ENCODE measurements at regions not wholly inside any gene's neighbourhood (a gene's known extent, or its start where the extent isn't known, plus 50 kb on each side); places are given as distances from the start of the nearest gene placed in this dataset.

- DNase-seq (ENCODE audit: low read depth), result no peak
- no peak for TF ChIP-seq CTCF (IDR thresholded peaks at IDR 0.05; ENCODE audit: insufficient read depth, low read length)
- no peak overlapping the region for H3K4me3 ChIP-seq (ENCODE audit: low read depth, low read length)
Measured at GRCh38 chr2:58616961-58617360, 375.8 kb upstream of the FANCL start.

GRCh38 chr2:58614219-58614618 lies 373.1 kb upstream of the FANCL start:
- H3K4me3 ChIP-seq (ENCODE audit: low read depth, low read length), result no peak overlapping the region
- TF ChIP-seq CTCF (IDR thresholded peaks at IDR 0.05; ENCODE audit: insufficient read depth, low read length), result no peak
- no peak for DNase-seq (ENCODE audit: low read depth)

- H3K4me3 ChIP-seq (ENCODE audit: low read depth, low read length), result no peak overlapping the region
- no peak for TF ChIP-seq CTCF (IDR thresholded peaks at IDR 0.05; ENCODE audit: insufficient read depth, low read length)
- no peak for DNase-seq (ENCODE audit: low read depth)
Measured at GRCh38 chr2:58612973-58613372, 371.8 kb upstream of the FANCL start.

GRCh38 chr2:58609326-58609725 lies 368.2 kb upstream of the FANCL start:
- TF ChIP-seq CTCF (IDR thresholded peaks at IDR 0.05; ENCODE audit: insufficient read depth, low read length), result no peak
- H3K4me3 ChIP-seq (ENCODE audit: low read depth, low read length), result no peak overlapping the region
- no peak for DNase-seq (ENCODE audit: low read depth)

GRCh38 chr2:58608146-58608545 lies 367.0 kb upstream of the FANCL start:
- DNase-seq (ENCODE audit: low read depth), result no peak
- H3K4me3 ChIP-seq (ENCODE audit: low read depth, low read length), result no peak overlapping the region
- TF ChIP-seq CTCF (IDR thresholded peaks at IDR 0.05; ENCODE audit: insufficient read depth, low read length), result no peak

- no peak for DNase-seq (ENCODE audit: low read depth)
- no peak for TF ChIP-seq CTCF (IDR thresholded peaks at IDR 0.05; ENCODE audit: insufficient read depth, low read length)
- H3K4me3 ChIP-seq (ENCODE audit: low read depth, low read length), result no peak overlapping the region
Measured at GRCh38 chr2:58607448-58607847, 366.3 kb upstream of the FANCL start.

- no peak overlapping the region for H3K4me3 ChIP-seq (ENCODE audit: low read depth, low read length)
- no peak for TF ChIP-seq CTCF (IDR thresholded peaks at IDR 0.05; ENCODE audit: insufficient read depth, low read length)
- peak; percentile 23 for DNase-seq (ENCODE audit: low read depth)
Measured at GRCh38 chr2:58606799-58607198, 365.7 kb upstream of the FANCL start.

Data from fibroblast of the aortic adventitia (primary cell).